Suppressor macrophage treated with lipopolysaccharide for 1 hour (primary cell): ENCODE measurements at regions not wholly inside any gene's neighbourhood (a gene's known extent, or its start where the extent isn't known, plus 50 kb on each side); places are given as distances from the start of the nearest gene placed in this dataset.
"Not testable (repeated sequence)": the region's sequence is repeated elsewhere in the genome, so short reads cannot be mapped to it uniquely, and the experiment has no call there.

Experiments
- DNase-seq, 3 donors: peaks; one replicate each; pipeline ENCODE4 v3.0.0-alpha.2; 2020 to 2022

- DNase-seq, result no peak
Observed at GRCh38 chr3:69647081-69647480, 92.2 kb upstream of the MITF start.

DNA sequence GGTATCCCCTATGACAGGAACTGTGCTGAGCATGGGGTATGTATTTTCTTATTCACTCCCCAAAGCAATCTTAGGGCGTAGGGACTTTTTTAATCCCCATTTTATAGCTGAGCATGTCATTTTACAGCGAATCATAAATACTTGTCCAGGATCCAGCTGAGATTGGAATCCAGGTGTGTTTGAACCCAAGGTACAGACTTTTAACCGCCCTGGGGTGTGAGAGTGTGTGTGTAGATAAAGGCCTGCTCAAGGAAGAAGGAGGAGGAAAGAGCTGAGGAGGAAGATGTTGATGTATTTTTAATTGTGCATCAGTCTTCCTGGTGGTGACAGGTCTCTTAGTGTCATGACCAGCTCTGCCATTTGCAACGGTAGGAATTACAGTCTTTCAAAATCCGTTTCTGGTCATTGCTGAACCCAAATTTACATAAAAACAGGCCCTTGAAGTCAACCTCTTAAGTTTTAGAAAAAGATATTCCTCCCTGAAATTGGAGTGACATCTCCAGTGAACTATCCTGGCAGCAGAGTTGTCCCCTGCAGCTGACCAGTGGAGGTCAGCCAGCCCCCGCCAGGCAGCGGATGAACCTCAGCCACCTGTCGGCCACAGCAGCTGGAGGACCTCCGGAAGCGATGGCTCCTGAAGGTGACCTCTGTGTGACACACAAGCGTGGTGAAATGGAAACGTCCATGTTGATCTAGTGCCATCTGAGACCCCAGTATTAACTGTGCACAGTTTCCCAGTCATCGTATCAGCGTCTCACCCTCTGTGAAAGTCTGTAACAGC lies 92.8 kb upstream of the MITF start:
- DNase-seq, result no peak

DNA sequence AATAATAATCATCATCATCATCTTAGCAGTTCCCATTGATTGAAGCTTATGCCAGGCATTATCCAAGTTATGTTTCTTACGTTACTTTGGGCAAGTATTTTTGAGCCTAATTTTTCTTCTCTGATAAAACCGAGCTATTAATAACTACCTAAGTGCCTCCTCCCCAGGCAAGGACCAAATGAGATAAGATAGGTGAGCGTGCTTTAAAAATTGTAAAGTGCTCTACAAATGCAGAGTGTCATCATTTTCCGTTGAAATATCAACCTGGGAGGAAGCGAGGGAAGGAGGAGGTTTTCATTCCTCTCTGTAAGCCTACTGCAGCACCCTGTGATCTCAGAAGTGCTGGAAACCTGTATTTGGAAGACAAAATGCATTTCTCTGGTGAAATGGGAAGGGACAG lies 96.7 kb upstream of the MITF start:
- DNase-seq, result no peak

- no peak for DNase-seq
Observed at GRCh38 chr3:69639851-69640250, 99.4 kb upstream of the MITF start.

- DNase-seq, result no peak
Observed at GRCh38 chr3:69628951-69629350, 110.3 kb upstream of the MITF start.

DNA sequence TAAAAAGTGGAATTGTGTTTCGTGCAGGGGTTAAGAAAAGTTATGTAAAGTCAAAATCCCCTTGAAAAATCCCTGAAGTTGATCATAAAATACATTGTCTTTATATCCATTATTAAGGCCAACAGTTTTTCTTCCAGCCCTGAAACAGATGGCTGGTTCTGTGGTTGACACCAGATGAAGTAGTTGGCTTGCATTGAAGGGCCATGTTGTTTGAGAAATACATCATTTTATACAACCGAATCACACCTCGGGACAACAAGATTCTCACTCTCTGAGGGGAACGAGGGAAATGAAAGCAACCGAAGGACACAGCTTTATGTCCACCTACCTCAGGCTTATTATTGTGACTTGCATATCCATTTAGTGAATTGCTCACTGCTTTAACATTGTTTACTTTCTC lies 126.0 kb upstream of the MITF start:
- DNase-seq, result no peak

DNA sequence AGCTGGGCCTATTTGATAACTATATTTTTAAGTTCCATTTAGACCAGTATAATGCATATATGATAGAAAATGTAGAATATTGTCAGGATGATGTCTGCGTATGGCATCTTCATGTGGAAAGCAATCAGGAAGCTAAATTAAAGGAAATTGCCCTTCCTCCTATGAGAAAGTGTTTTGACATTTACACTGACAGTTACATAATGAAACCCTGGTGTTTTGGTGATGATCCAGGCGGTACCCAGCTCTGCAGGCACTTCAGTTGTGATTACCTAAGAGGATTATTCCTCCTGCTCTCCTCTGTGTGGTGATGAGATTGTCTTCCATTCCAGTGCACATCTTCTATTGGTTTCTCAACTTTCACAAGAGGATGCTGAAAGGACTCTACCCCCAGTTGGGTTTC lies 126.5 kb upstream of the MITF start:
- DNase-seq, result peak in 2 of 3 donors; percentile 21 to 26

- DNase-seq, result not testable (repeated sequence)
Observed at GRCh38 chr3:69609566-69609965, 129.7 kb upstream of the MITF start.

DNA sequence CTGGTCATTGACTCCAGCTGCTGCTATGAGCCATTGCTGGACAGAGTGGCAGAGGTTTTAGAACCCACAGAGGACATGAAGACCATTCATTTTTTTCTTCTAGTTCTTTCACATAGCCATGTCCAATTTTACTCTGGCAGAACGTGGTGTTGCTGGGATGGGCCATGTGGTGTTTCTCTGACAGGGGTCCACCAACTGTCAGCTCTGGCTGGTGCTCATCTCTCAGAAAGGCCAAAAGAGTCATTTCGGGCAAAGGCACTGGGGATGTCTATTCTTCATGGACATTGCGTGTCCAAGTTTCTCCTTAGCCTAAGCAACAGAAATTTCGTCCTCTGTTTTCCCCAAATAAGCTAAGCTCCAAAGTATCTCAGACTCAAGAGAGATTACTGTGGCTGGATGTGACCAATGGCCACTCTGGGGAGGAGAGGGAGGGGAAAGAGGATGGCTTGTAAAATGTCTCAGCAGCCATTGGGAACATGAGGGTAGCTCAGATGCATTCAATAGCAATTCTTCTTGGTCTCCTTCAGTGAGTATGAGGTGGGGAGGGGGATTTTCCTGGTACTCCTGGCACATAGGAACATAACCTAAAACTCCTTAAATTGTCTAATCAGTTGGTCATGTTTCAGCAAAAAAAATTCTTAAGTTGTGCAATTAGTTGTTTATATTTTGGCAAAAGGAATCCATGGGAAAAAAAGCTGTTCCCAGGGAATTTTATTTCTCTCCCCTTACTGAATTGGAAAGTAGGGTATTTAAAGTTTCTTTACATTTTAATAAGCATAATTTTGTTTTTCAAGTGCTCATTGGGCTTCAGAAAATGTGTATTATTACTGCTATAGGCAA lies 131.6 kb upstream of the MITF start:
- DNase-seq, result no peak

GRCh38 chr3:69605867-69606266 lies 133.4 kb upstream of the MITF start:
- DNase-seq, result no peak

- DNase-seq, result no peak
Observed at GRCh38 chr3:69604735-69605450, 134.4 kb upstream of the MITF start.

- DNase-seq, result no peak
Observed at GRCh38 chr3:69602112-69602511, 137.2 kb upstream of the MITF start.

DNA sequence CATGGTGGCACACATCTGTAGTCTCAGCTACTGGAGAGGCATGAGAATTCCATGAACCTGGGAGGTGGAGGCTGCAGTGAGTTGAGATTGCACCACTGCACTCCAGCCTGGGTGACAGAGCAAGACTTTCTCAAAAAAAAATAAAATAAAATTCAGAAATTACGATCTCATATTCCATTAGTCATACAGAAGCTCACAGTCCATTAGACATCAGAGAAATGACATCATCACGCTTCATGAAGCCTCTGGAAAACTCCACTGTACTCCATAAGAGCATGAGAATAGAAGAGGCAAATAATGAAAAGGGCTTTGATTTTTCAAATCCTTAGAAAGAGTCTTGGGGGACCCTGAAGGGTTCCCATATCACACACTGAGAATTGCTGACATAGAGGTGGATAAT lies 145.0 kb upstream of the MITF start:
- DNase-seq, result peak; percentile 34 to 77 (median 70)

- no peak for DNase-seq
Observed at GRCh38 chr3:69591164-69591736, 148.0 kb upstream of the MITF start.

DNA sequence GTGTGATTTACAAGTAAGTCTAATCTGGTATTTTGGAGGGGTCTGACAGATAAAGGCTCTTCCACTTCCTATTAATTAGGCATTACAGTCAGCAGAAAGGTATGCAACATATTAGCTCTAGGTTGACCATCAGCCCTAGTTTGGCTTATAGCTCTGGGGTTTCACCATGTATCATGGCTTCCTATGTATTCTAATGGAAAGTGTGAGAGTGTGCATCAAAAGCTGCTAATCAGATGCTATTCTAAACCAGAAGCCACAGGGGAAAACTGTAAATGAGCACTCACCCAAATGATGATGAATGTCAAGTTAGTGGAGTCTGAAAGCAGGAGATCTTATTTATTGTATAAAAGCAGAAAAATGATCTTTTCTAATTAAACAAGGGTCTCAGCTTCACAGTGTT lies 149.2 kb upstream of the MITF start:
- no peak for DNase-seq

DNA sequence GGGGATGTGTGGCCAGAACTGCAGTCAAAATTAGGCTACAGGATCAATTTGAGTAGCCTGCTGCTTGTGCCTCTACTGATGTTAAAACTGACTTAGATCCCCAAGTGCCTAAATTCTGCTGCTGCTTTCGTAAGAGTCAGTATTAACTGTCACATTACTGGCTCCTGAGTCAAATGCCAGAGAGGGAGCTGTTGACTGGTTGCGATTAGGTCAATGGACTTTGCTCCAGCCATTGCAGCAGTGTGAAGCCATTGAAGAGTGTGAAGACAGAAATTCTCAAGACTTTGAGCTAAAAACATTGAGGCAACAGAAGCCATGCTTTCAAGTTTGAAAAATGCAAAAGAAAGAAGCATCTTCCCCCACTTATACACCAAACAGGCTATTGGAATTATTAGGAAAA lies 151.1 kb upstream of the MITF start:
- no peak for DNase-seq

DNA sequence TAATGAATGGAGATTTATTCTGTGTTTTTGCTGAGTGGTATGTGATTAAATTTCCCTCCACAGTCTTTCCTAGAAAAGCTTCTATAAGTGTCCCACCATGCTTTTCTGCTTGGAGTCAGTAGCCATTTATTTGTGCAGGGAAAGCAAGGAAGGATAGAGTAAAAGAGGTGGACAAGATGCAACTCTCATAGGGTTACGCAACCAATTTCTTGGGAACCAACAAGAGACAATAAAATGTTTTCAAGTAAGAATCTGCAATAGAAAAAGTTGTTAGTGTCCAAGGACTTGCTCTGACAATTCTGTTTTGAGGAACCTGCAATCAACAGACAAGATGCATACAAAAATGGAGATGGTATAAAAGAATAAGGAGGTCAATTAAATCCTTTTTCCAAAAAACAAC lies 153.8 kb upstream of the MITF start:
- no peak for DNase-seq

DNA sequence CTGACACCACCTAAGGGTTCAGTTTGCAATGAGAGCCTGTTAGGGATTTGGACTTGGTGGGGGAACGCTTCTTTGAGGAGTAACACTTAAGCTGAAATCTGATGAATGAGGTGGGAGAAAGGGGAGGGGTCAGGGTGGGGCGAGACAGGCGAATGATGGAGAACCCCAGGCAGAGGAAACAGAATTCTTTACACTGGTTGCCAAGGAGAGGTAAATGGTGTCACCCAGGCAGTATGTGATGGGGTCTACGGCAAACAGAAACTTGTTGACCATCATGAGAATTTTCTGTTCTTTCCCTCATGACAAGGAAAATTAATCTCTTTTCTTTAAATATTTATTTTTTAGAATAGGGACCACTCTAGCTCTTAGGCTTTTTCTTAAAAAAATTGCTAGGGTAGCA lies 157.2 kb upstream of the MITF start:
- no peak for DNase-seq

DNA sequence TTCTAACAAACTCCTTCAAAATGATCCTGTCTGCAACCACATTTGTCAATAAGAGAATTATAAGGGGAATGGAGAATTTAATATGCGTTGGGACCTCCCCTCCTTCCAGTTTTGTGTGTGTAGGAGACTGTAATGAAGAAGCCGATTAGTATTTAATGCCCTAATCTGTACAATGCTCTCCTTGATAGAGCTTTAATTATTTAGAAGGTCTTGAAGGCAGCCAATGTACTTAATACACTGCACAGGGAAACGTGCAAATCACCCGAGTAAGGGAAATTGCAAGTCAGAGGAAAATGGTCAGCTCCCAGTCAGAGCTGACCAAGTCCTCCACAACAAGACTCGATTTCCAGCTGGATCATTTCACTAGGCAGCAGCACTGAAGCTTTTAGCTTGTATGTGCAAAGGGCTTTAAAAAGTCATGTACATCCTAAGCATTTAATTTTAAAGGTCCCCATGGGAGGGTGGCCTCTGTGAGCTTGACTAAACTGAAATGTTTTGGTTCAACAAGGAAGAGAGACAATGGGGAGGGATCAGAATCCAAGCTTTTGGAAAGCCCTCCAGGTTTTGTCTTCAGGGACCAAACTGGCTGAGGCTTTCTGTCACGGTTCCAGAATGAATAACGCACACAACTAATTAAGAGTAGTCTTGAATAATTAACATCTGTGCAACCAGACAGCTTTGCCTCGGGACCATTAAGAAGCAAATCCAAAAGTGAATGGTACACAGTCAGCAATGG lies 159.8 kb upstream of the MITF start:
- DNase-seq, result no peak

DNA sequence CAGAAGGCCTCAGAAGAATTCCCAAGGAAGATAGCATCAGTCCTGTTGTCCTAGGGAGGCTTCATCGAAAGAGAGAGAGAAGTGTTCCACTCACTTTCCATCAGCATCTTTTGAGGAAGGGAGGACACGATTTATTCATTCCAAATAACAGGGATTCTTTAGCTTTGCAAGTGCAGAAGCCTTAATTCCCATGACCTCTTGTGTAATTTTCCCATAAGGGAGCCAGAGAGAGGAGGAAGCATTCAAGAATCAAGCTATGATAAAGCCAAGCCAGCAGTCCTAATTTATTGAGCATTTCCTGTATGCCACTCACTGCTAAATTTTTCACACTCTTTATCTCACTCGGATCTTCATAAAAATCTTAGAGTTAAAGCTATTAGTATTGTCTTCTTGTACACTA lies 169.7 kb upstream of the MITF start:
- DNase-seq, result no peak

DNA sequence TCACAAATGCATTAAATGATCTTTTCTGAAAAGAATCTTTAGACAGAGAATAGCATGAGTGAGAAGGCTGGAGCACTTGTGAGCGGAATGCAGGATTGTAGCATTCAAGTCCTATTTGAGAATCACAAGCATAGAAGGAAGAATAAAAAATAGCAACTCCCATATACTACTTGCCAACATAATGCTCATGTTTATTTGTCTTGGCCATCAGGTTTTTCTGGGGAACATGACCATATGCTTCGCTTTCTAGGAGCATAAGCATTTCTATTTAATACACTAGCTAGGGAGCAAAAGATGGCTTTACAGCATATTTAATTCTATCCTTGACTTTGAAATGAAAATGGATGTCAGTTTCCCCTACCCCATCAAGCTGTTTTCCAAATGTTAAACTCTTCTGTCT lies 170.3 kb upstream of the MITF start:
- DNase-seq, result no peak

DNA sequence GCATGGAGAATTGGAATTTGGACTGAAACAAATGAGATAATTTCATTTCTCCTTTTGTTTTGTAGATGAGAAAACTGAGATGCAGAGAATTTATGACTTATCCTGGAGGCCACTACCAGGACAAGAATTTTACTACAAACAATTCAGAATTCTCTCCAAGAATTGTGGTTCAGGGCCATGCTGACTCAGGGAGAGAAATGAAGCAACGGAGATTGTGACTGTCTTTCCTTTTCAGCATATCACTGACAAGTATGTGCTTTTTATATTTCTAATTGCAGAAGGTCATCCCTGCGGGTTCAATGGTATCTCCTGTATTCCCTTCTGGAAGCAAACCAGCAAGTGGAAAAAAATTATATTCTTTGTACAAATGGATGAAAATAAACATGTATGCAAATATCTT lies 170.8 kb upstream of the MITF start:
- DNase-seq, result peak in 2 of 3 donors; percentile 34 to 40

- no peak for DNase-seq
Observed at GRCh38 chr3:69567710-69568052, 171.6 kb upstream of the MITF start.
